CD4-positive, alpha-beta memory T cell (primary cell): ENCODE measurements at regions not wholly inside any gene's neighbourhood (a gene's known extent, or its start where the extent isn't known, plus 50 kb on each side); places are given as distances from the start of the nearest gene placed in this dataset.

ENCODE experiments used
- CTCF ChIA-PET: fragments of 350-600 bp; sonication (Branson Sonifier 250); formaldehyde crosslinking; loops from one replicate; lab custom pipeline; 2021; ENCODE audit warnings: inconsistent platforms; ENCODE audit not compliant: partially characterized antibody; lab: Charles Lee
- POLR2A ChIA-PET: fragments of 350-600 bp; sonication (Branson Sonifier 250); formaldehyde crosslinking; loops from one replicate; lab custom pipeline; 2021; ENCODE audit not compliant: partially characterized antibody; lab: Charles Lee
- DNase-seq, 5 donors: peaks; one replicate each; pipeline versions ENCODE4 v3.0.0 to v3.0.0-alpha.2; 2020 to 2022; ENCODE audit warnings: mixed read lengths in 1 of 5
- H3K27ac ChIP-seq: one replicate; pipeline ENCODE4 v1.7.0; 2013; ENCODE audit warnings: low read depth, low read length
- H3K27me3 ChIP-seq: 2 replicates; pipeline ENCODE4 v1.7.0; 2013; ENCODE audit warnings: mild to moderate bottlenecking, low read length, moderate library complexity; ENCODE audit not compliant: insufficient read depth
- H3K36me3 ChIP-seq: 2 replicates; pipeline ENCODE4 v1.7.0; 2013; ENCODE audit warnings: mild to moderate bottlenecking, low read length, moderate library complexity; ENCODE audit not compliant: insufficient read depth
- H3K4me1 ChIP-seq: 2 replicates; pipeline ENCODE4 v1.7.0; 2013; ENCODE audit warnings: mild to moderate bottlenecking, low read length, moderate library complexity; ENCODE audit not compliant: insufficient read depth
- H3K4me3 ChIP-seq, 2 donors: one replicate each; pipeline ENCODE4 v1.7.0; 2013; ENCODE audit warnings: low read length in 2 of 2, mild to moderate bottlenecking in 1 of 2
- H3K9me3 ChIP-seq, 2 donors: one replicate each; pipeline ENCODE4 v1.7.0; 2013; ENCODE audit warnings: low read length in 2 of 2, control low read depth in 1 of 2; ENCODE audit not compliant: control insufficient read depth in 1 of 2
- H3K27ac Mint-ChIP-seq, 7 donors: one replicate each; pipeline ENCODE4 v1.8.0; 2020 to 2021; ENCODE audit warnings: mixed read lengths in 7 of 7, mild to moderate bottlenecking in 6 of 7, inconsistent platforms in 3 of 7, moderate library complexity in 3 of 7
- H3K27me3 Mint-ChIP-seq, 2 donors: one replicate each; pipeline ENCODE4 v1.8.0; 2020 to 2021; ENCODE audit warnings: mixed read lengths in 2 of 2
- H3K36me3 Mint-ChIP-seq, 2 donors: one replicate each; pipeline ENCODE4 v1.8.0; 2020 to 2021; ENCODE audit warnings: mixed read lengths in 2 of 2, inconsistent platforms in 1 of 2, mild to moderate bottlenecking in 1 of 2
- H3K4me1 Mint-ChIP-seq, 4 donors: one replicate each; pipeline ENCODE4 v1.8.0; 2020 to 2021; ENCODE audit warnings: mixed read lengths in 4 of 4, mild to moderate bottlenecking in 1 of 4
- H3K4me3 Mint-ChIP-seq, 8 donors: one replicate each; pipeline ENCODE4 v1.8.0; 2020 to 2021; ENCODE audit warnings: mixed read lengths in 8 of 8, mild to moderate bottlenecking in 7 of 8, moderate library complexity in 6 of 8, inconsistent platforms in 3 of 8
- H3K9me3 Mint-ChIP-seq, 8 donors: one replicate each; pipeline ENCODE4 v1.8.0; 2020 to 2021; ENCODE audit warnings: mixed read lengths in 8 of 8, mild to moderate bottlenecking in 5 of 8, inconsistent platforms in 3 of 8, moderate library complexity in 1 of 8
- intact Hi-C: fragments of 100-400 bp; cut with micrococcal nuclease; formaldehyde crosslinking; loops from one replicate; pipeline ENCODE4 v1.15.1; 2023

DNA sequence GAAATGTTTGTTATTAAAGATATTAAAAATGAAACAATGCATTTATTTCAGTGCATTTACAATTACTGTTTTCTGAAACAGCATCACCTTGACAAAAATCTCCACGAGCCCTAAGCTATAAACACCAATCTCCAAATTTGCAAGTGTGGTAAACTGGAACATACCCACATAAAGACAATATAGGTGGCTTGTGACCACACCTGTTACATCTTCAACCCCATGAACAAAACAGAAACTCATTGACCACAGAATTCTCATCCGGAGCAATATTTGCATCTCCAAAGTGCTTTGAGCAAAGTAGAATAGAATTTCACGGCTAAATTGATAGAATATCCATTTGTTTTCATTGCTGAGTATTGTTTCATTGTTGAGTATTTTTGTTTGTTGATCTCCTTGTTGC is 375.2 kb upstream of the FLRT2 start:
- intact Hi-C loops: no loop called here
- H3K36me3 ChIP-seq: no peaks in the 10 kb centered on the region
- CTCF ChIA-PET: no interaction called here

DNA sequence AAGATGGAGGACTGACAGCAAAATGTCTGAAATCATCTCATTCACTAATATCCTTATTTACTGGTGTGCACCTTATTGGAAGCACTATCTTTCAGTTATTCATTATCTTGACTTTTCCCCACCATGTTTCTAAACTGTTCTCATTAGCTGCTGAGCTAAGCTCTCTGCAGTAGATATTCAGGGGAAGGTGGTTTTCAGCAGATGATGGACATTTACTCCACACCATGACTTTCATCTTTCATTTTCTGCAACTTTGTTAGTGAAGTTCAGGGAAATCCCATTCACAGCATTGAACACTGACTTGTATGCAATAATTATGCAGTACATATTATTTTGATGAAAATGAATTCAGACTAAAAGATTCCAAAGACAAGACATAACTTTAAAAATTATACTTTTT is 373.6 kb upstream of the FLRT2 start:
- H3K27ac ChIP-seq: no peak overlapping the region
- DNase-seq: no peak
- Mint-ChIP-seq H3K27me3 (no peaks in the 10 kb centered on the region), H3K4me1 (no peaks in the 10 kb centered on the region), H3K4me3 (no peak overlapping the region), H3K27ac (no peak overlapping the region), H3K36me3 (no peaks in the 10 kb centered on the region), H3K9me3 (peaks cover 0 to 20% (median 8%) of the 10 kb centered on the region in 8 donors)
- CTCF ChIA-PET: no interaction called here
- H3K27me3 ChIP-seq: no peaks in the 10 kb centered on the region
- H3K36me3 ChIP-seq: no peaks in the 10 kb centered on the region
- H3K9me3 ChIP-seq: no peaks in the 10 kb centered on the region
- intact Hi-C loops: no loop called here
- no peaks in the 10 kb centered on the region for H3K4me1 ChIP-seq
- H3K4me3 ChIP-seq: no peak overlapping the region
- POLR2A ChIA-PET: no interaction called here

More for the DNA sequence above, 375.2 kb upstream of the FLRT2 start:
- Histone ChIP-seq H3K9me3 (no peaks in the 10 kb centered on the region), H3K4me3 (no peak overlapping the region), H3K4me1 (no peaks in the 10 kb centered on the region), H3K27ac (no peak overlapping the region), H3K27me3 (no peaks in the 10 kb centered on the region)
- no peaks in the 10 kb centered on the region for H3K27me3 Mint-ChIP-seq
- H3K36me3 Mint-ChIP-seq: no peaks in the 10 kb centered on the region
- no peak overlapping the region for H3K27ac Mint-ChIP-seq
- no peak for DNase-seq
- no peaks in the 10 kb centered on the region for H3K4me1 Mint-ChIP-seq
- POLR2A ChIA-PET: no interaction called here
- H3K4me3 Mint-ChIP-seq: no peak overlapping the region
- H3K9me3 Mint-ChIP-seq: peaks cover 0 to 20% (median 7%) of the 10 kb centered on the region in 8 donors

DNA sequence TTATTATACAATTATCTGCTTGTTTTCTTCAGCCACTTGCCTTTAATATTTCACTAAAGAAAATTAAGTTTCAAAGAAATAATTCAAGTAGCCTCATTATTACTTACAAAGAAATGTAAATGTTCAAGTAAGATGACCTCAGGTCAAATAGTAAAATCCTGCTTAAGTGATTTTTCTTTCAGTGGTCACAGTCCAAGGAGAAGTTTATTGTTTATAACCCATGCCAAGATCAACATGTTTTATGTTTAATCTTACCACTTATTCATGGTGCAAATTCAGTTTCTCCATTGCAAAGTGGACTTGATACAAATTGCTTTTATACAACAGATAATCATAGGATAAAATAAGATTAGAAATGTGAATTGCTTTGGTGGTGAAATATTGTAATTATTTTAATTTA is 370.2 kb upstream of the FLRT2 start:
- Mint-ChIP-seq H3K9me3 (peaks cover 0 to 22% (median 10%) of the 10 kb centered on the region in 8 donors), H3K27ac (no peak overlapping the region), H3K36me3 (no peaks in the 10 kb centered on the region), H3K4me1 (no peaks in the 10 kb centered on the region), H3K27me3 (no peaks in the 10 kb centered on the region), H3K4me3 (no peak overlapping the region)
- POLR2A ChIA-PET: no interaction called here
- no peak overlapping the region for H3K27ac ChIP-seq
- H3K4me1 ChIP-seq: no peaks in the 10 kb centered on the region
- H3K4me3 ChIP-seq: no peak overlapping the region
- H3K27me3 ChIP-seq: no peaks in the 10 kb centered on the region
- no peak for DNase-seq
- CTCF ChIA-PET: no interaction called here
- no peaks in the 10 kb centered on the region for H3K36me3 ChIP-seq
- intact Hi-C loops: no loop called here
- H3K9me3 ChIP-seq: no peaks in the 10 kb centered on the region

DNA sequence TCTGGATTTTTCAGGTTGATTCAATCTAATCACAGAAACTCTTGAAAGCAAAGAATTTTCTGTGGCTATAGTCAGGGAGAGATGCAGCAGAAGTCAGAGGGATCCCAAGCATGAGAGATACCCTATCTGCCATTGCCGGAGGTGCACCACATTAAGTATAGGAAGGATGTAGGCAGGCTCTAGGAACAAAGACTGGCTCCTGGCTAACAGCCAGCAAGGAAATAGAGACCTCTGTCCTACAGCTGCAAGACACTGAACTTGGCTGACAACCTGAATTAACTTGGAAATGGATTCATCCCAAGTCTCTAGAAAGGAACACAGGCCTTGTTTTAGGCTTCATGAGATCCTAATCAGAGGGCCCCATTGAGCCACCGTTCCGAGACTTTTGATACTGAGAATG is 364.9 kb upstream of the FLRT2 start:
- Mint-ChIP-seq H3K27ac (no peak overlapping the region), H3K36me3 (no peaks in the 10 kb centered on the region), H3K27me3 (no peaks in the 10 kb centered on the region), H3K4me1 (no peaks in the 10 kb centered on the region), H3K9me3 (peaks cover 0 to 12% (median 7%) of the 10 kb centered on the region in 8 donors), H3K4me3 (no peak overlapping the region)
- ChIA-PET POLR2A (no interaction called here), CTCF (no interaction called here)
- Histone ChIP-seq H3K36me3 (no peaks in the 10 kb centered on the region), H3K4me3 (no peak overlapping the region), H3K4me1 (no peaks in the 10 kb centered on the region), H3K9me3 (no peaks in the 10 kb centered on the region), H3K27me3 (no peaks in the 10 kb centered on the region), H3K27ac (no peak overlapping the region)
- DNase-seq: no peak
- intact Hi-C loops: loop anchor here (5.0 kb wide), 1 partner anchor 118 kb away; no protein-coding TSS in a partner anchor

DNA sequence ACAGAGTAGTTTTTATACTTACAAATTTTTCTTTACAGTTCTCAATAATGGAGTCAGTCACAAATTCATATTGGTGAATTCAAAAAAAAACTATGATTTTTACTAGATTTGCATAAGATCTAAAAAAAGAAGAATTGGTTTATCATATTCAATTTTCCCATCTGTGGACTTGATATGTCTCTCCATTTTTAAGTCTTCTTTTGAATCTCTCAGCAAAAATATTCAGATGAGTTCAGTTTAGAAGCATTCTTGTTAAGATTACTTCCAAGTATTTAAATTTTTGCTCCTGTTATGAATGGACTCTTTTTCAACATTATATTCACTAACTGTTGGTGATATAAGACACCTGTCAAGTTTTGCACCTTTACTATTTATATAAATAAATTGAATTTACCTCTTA is 360.6 kb upstream of the FLRT2 start:
- POLR2A ChIA-PET: no interaction called here
- Mint-ChIP-seq H3K9me3 (peaks cover 0 to 14% (median 0%) of the 10 kb centered on the region in 8 donors), H3K27me3 (no peaks in the 10 kb centered on the region), H3K4me3 (no peak overlapping the region), H3K27ac (no peak overlapping the region), H3K36me3 (no peaks in the 10 kb centered on the region), H3K4me1 (no peaks in the 10 kb centered on the region)
- CTCF ChIA-PET: no interaction called here
- intact Hi-C loops: loop anchor here (5.0 kb wide), 1 partner anchor 122 kb away; no protein-coding TSS in a partner anchor
- Histone ChIP-seq H3K36me3 (no peaks in the 10 kb centered on the region), H3K9me3 (no peaks in the 10 kb centered on the region), H3K27me3 (no peaks in the 10 kb centered on the region), H3K4me3 (no peak overlapping the region), H3K27ac (no peak overlapping the region), H3K4me1 (no peaks in the 10 kb centered on the region)
- no peak for DNase-seq

DNA sequence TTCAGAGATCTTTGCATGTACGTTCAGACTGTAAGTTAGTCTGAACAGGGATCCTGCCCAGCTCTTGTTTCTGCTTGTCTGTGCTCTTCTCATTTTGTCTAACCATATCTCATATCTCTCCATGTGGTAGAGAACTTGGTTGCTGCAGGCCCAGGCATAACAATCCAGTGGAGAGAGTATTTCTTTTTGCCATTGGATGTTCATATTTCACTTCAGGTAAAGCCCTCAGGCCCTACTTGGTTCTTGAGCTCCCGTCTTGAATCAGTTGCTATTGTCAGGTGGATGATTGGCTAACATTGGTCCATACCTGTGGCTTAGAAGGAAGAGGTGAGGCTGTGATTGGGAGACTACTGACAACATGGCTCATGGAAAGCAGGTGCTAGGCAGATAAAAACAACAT is 357.7 kb upstream of the FLRT2 start:
- intact Hi-C loops: no loop called here
- Mint-ChIP-seq H3K9me3 (peaks cover 0 to 11% (median 3%) of the 10 kb centered on the region in 8 donors), H3K27ac (no peak overlapping the region), H3K4me1 (no peaks in the 10 kb centered on the region), H3K4me3 (no peak overlapping the region), H3K36me3 (no peaks in the 10 kb centered on the region), H3K27me3 (no peaks in the 10 kb centered on the region)
- H3K4me1 ChIP-seq: no peaks in the 10 kb centered on the region
- CTCF ChIA-PET: no interaction called here
- H3K27me3 ChIP-seq: no peaks in the 10 kb centered on the region
- no peak for DNase-seq
- POLR2A ChIA-PET: no interaction called here
- no peak overlapping the region for H3K27ac ChIP-seq
- H3K4me3 ChIP-seq: no peak overlapping the region
- no peaks in the 10 kb centered on the region for H3K36me3 ChIP-seq
- H3K9me3 ChIP-seq: no peaks in the 10 kb centered on the region

DNA sequence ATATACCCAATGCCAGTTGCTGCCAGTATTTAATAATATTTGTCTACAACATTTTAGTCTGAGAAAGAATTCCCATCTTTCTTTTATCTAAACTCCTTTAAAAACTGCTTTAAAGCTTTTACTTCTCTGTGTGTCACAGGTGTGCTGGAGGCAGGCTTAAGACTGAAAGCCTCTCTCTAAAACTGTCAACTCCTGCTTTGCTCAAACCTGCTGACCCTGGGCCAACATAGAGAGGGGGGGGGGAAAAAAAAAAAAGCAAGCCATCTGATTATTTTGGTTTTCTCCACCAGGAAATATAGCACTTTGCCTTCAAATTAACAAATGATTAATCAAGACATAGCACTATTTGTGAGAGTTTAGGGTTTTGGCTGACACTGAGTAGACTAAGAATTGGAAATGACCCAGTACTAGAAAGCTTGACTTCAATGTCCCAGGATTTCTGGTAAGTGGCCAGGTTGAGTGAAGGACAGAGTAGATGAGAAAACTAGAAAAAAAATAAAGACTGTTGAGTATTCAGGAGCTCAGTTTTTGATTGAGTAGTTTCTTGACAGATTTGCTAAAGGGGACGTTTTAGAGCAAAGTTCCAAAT is 357.0 kb upstream of the FLRT2 start:
- Histone ChIP-seq H3K9me3 (no peaks in the 10 kb centered on the region), H3K4me3 (no peak overlapping the region), H3K4me1 (no peaks in the 10 kb centered on the region), H3K27ac (no peak overlapping the region), H3K36me3 (no peaks in the 10 kb centered on the region), H3K27me3 (no peaks in the 10 kb centered on the region)
- H3K4me1 Mint-ChIP-seq: no peaks in the 10 kb centered on the region
- peaks cover 2 to 13% (median 5%) of the 10 kb centered on the region in 8 donors for H3K9me3 Mint-ChIP-seq
- H3K36me3 Mint-ChIP-seq: no peaks in the 10 kb centered on the region
- DNase-seq: no peak
- H3K4me3 Mint-ChIP-seq: no peak overlapping the region
- no peak overlapping the region for H3K27ac Mint-ChIP-seq
- H3K27me3 Mint-ChIP-seq: no peaks in the 10 kb centered on the region
- intact Hi-C loops: no loop called here
- POLR2A ChIA-PET: no interaction called here
- CTCF ChIA-PET: no interaction called here

DNA sequence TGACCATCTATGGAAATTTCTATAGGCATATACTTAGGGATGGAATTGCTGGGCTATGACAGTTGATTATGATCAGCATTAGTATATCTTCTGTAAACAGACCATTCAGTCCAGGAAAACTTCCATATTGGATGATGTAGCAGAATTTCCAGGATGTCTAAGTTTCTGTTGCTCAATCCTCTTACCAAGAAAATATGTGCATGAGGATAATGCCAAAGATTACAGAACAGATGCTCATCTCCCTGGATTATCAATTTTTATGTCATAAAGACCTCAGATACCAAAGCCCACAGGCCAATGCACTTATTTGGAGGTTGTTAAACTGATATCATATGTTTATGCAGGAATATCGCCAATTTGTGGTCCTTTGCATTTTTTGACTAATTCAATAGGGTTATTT is 354.4 kb upstream of the FLRT2 start:
- DNase-seq: no peak
- Histone ChIP-seq H3K9me3 (no peaks in the 10 kb centered on the region), H3K36me3 (no peaks in the 10 kb centered on the region), H3K4me3 (no peak overlapping the region), H3K27ac (no peak overlapping the region), H3K4me1 (no peaks in the 10 kb centered on the region), H3K27me3 (no peaks in the 10 kb centered on the region)
- ChIA-PET CTCF (no interaction called here), POLR2A (no interaction called here)
- intact Hi-C loops: no loop called here
- Mint-ChIP-seq H3K27me3 (no peaks in the 10 kb centered on the region), H3K36me3 (no peaks in the 10 kb centered on the region), H3K27ac (no peak overlapping the region), H3K4me3 (no peak overlapping the region), H3K9me3 (peaks cover 2 to 14% (median 6%) of the 10 kb centered on the region in 8 donors), H3K4me1 (no peaks in the 10 kb centered on the region)
